ENCODE measurements at regions not wholly inside any gene's neighbourhood (a gene's known extent, or its start where the extent isn't known, plus 50 kb on each side); places are given as distances from the start of the nearest gene placed in this dataset.
"Not testable (repeated sequence)": the region's sequence is repeated elsewhere in the genome, so short reads cannot be mapped to it uniquely, and the experiment has no call there.

GRCh38 chr6:14889188-14889587 is 356.7 kb upstream of the JARID2 start:
- Histone ChIP-seq H3K27ac (ENCODE audit: insufficient read depth, low read depth, low read length, poor library complexity, severe bottlenecking) (no peak overlapping the region), H3K36me3 (ENCODE audit: control insufficient read depth, insufficient read depth, low read length) (no peaks in the 10 kb centered on the region), H3K9me3 (ENCODE audit: control insufficient read depth, low read length) (no peaks in the 10 kb centered on the region), H3K27me3 (ENCODE audit: control insufficient read depth, insufficient read depth, low read length, poor library complexity, severe bottlenecking) (no peaks in the 10 kb centered on the region), H3K4me3 (ENCODE audit: insufficient read depth, low read depth, low read length) (no peak overlapping the region), H3K4me1 (ENCODE audit: control insufficient read depth, insufficient read depth, low read length) (peaks cover 7% of the 10 kb centered on the region)
- WGBS, 2 experiments = 96 to 98% methylated on average over 2 of the region's 2 CpGs

GRCh38 chr6:14889611-14890593 is 356.0 kb upstream of the JARID2 start:
- Histone ChIP-seq H3K27ac (ENCODE audit: insufficient read depth, low read depth, low read length, poor library complexity, severe bottlenecking) (no peak overlapping the region), H3K36me3 (ENCODE audit: control insufficient read depth, insufficient read depth, low read length) (no peaks in the 10 kb centered on the region), H3K9me3 (ENCODE audit: control insufficient read depth, low read length) (no peaks in the 10 kb centered on the region), H3K4me3 (ENCODE audit: insufficient read depth, low read depth, low read length) (no peak overlapping the region), H3K4me1 (ENCODE audit: control insufficient read depth, insufficient read depth, low read length) (peaks cover 4% of the 10 kb centered on the region), H3K27me3 (ENCODE audit: control insufficient read depth, insufficient read depth, low read length, poor library complexity, severe bottlenecking) (no peaks in the 10 kb centered on the region)
- WGBS, 2 experiments = 90 to 94% methylated on average over 16 to 17 of the region's 17 CpGs

GRCh38 chr6:14891820-14892375 is 354.0 kb upstream of the JARID2 start:
- 55 to 56% methylated on average over 9 of the region's 9 CpGs for WGBS, 2 experiments

GRCh38 chr6:14894105-14894504 is 351.8 kb upstream of the JARID2 start:
- Histone ChIP-seq H3K27ac (ENCODE audit: insufficient read depth, low read depth, low read length, poor library complexity, severe bottlenecking) (no peak overlapping the region), H3K9me3 (ENCODE audit: control insufficient read depth, low read length) (no peaks in the 10 kb centered on the region), H3K27me3 (ENCODE audit: control insufficient read depth, insufficient read depth, low read length, poor library complexity, severe bottlenecking) (no peaks in the 10 kb centered on the region), H3K4me1 (ENCODE audit: control insufficient read depth, insufficient read depth, low read length) (peaks cover 4% of the 10 kb centered on the region), H3K4me3 (ENCODE audit: insufficient read depth, low read depth, low read length) (no peak overlapping the region), H3K36me3 (ENCODE audit: control insufficient read depth, insufficient read depth, low read length) (no peaks in the 10 kb centered on the region)
- 94 to 95% methylated on average over 2 of the region's 2 CpGs for WGBS, 2 experiments

More at GRCh38 chr6:14891820-14892375, 354.0 kb upstream of the JARID2 start:
- H3K27me3 ChIP-seq (ENCODE audit: control insufficient read depth, insufficient read depth, low read length, poor library complexity, severe bottlenecking); H3K4me3 ChIP-seq (ENCODE audit: insufficient read depth, low read depth, low read length); H3K36me3 ChIP-seq (ENCODE audit: control insufficient read depth, insufficient read depth, low read length); H3K9me3 ChIP-seq (ENCODE audit: control insufficient read depth, low read length); H3K4me1 ChIP-seq (ENCODE audit: control insufficient read depth, insufficient read depth, low read length); H3K27ac ChIP-seq (ENCODE audit: insufficient read depth, low read depth, low read length, poor library complexity, severe bottlenecking): not testable (repeated sequence)

GRCh38 chr6:14896475-14896874 is 349.4 kb upstream of the JARID2 start:
- no peak overlapping the region for H3K4me3 ChIP-seq (ENCODE audit: insufficient read depth, low read depth, low read length)
- no peaks in the 10 kb centered on the region for H3K36me3 ChIP-seq (ENCODE audit: control insufficient read depth, insufficient read depth, low read length)
- H3K27me3 ChIP-seq (ENCODE audit: control insufficient read depth, insufficient read depth, low read length, poor library complexity, severe bottlenecking) = no peaks in the 10 kb centered on the region
- no peak overlapping the region for H3K27ac ChIP-seq (ENCODE audit: insufficient read depth, low read depth, low read length, poor library complexity, severe bottlenecking)
- WGBS, 2 experiments = 72% methylated on average over 4 of the region's 4 CpGs
- no peaks in the 10 kb centered on the region for H3K9me3 ChIP-seq (ENCODE audit: control insufficient read depth, low read length)
- peaks cover 4% of the 10 kb centered on the region for H3K4me1 ChIP-seq (ENCODE audit: control insufficient read depth, insufficient read depth, low read length)

- H3K9me3 ChIP-seq (ENCODE audit: control insufficient read depth, low read length) = no peaks in the 10 kb centered on the region
- no peaks in the 10 kb centered on the region for H3K27me3 ChIP-seq (ENCODE audit: control insufficient read depth, insufficient read depth, low read length, poor library complexity, severe bottlenecking)
- H3K36me3 ChIP-seq (ENCODE audit: control insufficient read depth, insufficient read depth, low read length) = no peaks in the 10 kb centered on the region
- no peak overlapping the region for H3K4me3 ChIP-seq (ENCODE audit: insufficient read depth, low read depth, low read length)
- H3K4me1 ChIP-seq (ENCODE audit: control insufficient read depth, insufficient read depth, low read length) = no peaks in the 10 kb centered on the region
- 86 to 93% methylated on average over 5 of the region's 5 CpGs for WGBS, 2 experiments
- no peak overlapping the region for H3K27ac ChIP-seq (ENCODE audit: insufficient read depth, low read depth, low read length, poor library complexity, severe bottlenecking)
These were observed 348.0 kb upstream of the JARID2 start for GRCh38 chr6:14897831-14898230.

GRCh38 chr6:14899441-14899840 is 346.4 kb upstream of the JARID2 start:
- H3K36me3 ChIP-seq (ENCODE audit: control insufficient read depth, insufficient read depth, low read length); H3K4me1 ChIP-seq (ENCODE audit: control insufficient read depth, insufficient read depth, low read length); H3K9me3 ChIP-seq (ENCODE audit: control insufficient read depth, low read length); H3K27me3 ChIP-seq (ENCODE audit: control insufficient read depth, insufficient read depth, low read length, poor library complexity, severe bottlenecking); H3K27ac ChIP-seq (ENCODE audit: insufficient read depth, low read depth, low read length, poor library complexity, severe bottlenecking); H3K4me3 ChIP-seq (ENCODE audit: insufficient read depth, low read depth, low read length): not testable (repeated sequence)
- WGBS, 2 experiments = 94% methylated on average over 4 of the region's 4 CpGs

GRCh38 chr6:14900919-14901318 is 344.9 kb upstream of the JARID2 start:
- no peaks in the 10 kb centered on the region for H3K36me3 ChIP-seq (ENCODE audit: control insufficient read depth, insufficient read depth, low read length)
- no peak overlapping the region for H3K27ac ChIP-seq (ENCODE audit: insufficient read depth, low read depth, low read length, poor library complexity, severe bottlenecking)
- H3K9me3 ChIP-seq (ENCODE audit: control insufficient read depth, low read length) = no peaks in the 10 kb centered on the region
- WGBS, 2 experiments = 93 to 94% methylated on average over 9 of the region's 9 CpGs
- H3K27me3 ChIP-seq (ENCODE audit: control insufficient read depth, insufficient read depth, low read length, poor library complexity, severe bottlenecking) = no peaks in the 10 kb centered on the region
- H3K4me3 ChIP-seq (ENCODE audit: insufficient read depth, low read depth, low read length) = no peak overlapping the region
- no peaks in the 10 kb centered on the region for H3K4me1 ChIP-seq (ENCODE audit: control insufficient read depth, insufficient read depth, low read length)

GRCh38 chr6:14903176-14904038 is 342.5 kb upstream of the JARID2 start:
- Histone ChIP-seq H3K4me1 (ENCODE audit: control insufficient read depth, insufficient read depth, low read length) (no peaks in the 10 kb centered on the region), H3K36me3 (ENCODE audit: control insufficient read depth, insufficient read depth, low read length) (no peaks in the 10 kb centered on the region), H3K4me3 (ENCODE audit: insufficient read depth, low read depth, low read length) (no peak overlapping the region), H3K27me3 (ENCODE audit: control insufficient read depth, insufficient read depth, low read length, poor library complexity, severe bottlenecking) (no peaks in the 10 kb centered on the region), H3K27ac (ENCODE audit: insufficient read depth, low read depth, low read length, poor library complexity, severe bottlenecking) (no peak overlapping the region), H3K9me3 (ENCODE audit: control insufficient read depth, low read length) (no peaks in the 10 kb centered on the region)
- WGBS, 2 experiments = 90 to 94% methylated on average over 7 to 8 of the region's 8 CpGs

GRCh38 chr6:14905201-14905600 is 340.7 kb upstream of the JARID2 start:
- Histone ChIP-seq H3K27ac (ENCODE audit: insufficient read depth, low read depth, low read length, poor library complexity, severe bottlenecking) (no peak overlapping the region), H3K4me3 (ENCODE audit: insufficient read depth, low read depth, low read length) (no peak overlapping the region), H3K9me3 (ENCODE audit: control insufficient read depth, low read length) (no peaks in the 10 kb centered on the region), H3K27me3 (ENCODE audit: control insufficient read depth, insufficient read depth, low read length, poor library complexity, severe bottlenecking) (no peaks in the 10 kb centered on the region), H3K4me1 (ENCODE audit: control insufficient read depth, insufficient read depth, low read length) (no peaks in the 10 kb centered on the region), H3K36me3 (ENCODE audit: control insufficient read depth, insufficient read depth, low read length) (no peaks in the 10 kb centered on the region)
- WGBS, 2 experiments = 63 to 94% methylated on average over 2 to 3 of the region's 3 CpGs
